Keratinocyte (primary cell): ENCODE measurements at regions not wholly inside any gene's neighbourhood (a gene's known extent, or its start where the extent isn't known, plus 50 kb on each side); places are given as distances from the start of the nearest gene placed in this dataset.

Source experiments
- DNase-seq: peaks from one replicate; pipeline ENCODE4 v3.0.0-alpha.2; 2011; ENCODE audit warnings: low read depth, missing footprints, low spot score
- FAIRE-seq: peaks from 2 replicates; lab custom pipeline; 2011; peaks lifted over from hg19 to GRCh38; lab: Jason Lieb, UNC
- H2AFZ ChIP-seq: 2 replicates; pipeline ENCODE4 v1.6.0; 2012; ENCODE audit warnings: low read length, control low read depth, inconsistent platforms; ENCODE audit not compliant: control insufficient read depth
- H3K27ac ChIP-seq: 2 replicates; pipeline ENCODE4 v1.5.1; 2011; ENCODE audit warnings: low read length; ENCODE audit not compliant: control insufficient read depth, insufficient read depth
- H3K27me3 ChIP-seq: 3 replicates; pipeline ENCODE4 v1.6.0; 2011; ENCODE audit warnings: low read length; ENCODE audit not compliant: control insufficient read depth, insufficient read depth; ENCODE audit errors: extremely low read depth
- H3K36me3 ChIP-seq, 2 experiments: 2 replicates in 1 of 2; 3 replicates in 1 of 2; pipeline ENCODE4 v1.5.1; 2011; ENCODE audit warnings: low read length in 2 of 2, mild to moderate bottlenecking in 1 of 2; ENCODE audit not compliant: control insufficient read depth in 2 of 2, insufficient read depth in 2 of 2; ENCODE audit errors: extremely low read depth in 1 of 2
- H3K4me1 ChIP-seq: 3 replicates; pipeline ENCODE4 v1.5.1; 2011; ENCODE audit warnings: low read length; ENCODE audit not compliant: control insufficient read depth, insufficient read depth; ENCODE audit errors: extremely low read depth
- H3K4me2 ChIP-seq: 3 replicates; pipeline ENCODE4 v1.6.0; 2011; ENCODE audit warnings: low read depth, low read length; ENCODE audit not compliant: control insufficient read depth, insufficient read depth; ENCODE audit errors: extremely low read depth
- H3K4me3 ChIP-seq, 3 experiments: fragments of 200-600 bp in 1 of 3; sonication (generic) in 1 of 3; 2 replicates in 2 of 3; 3 replicates in 1 of 3; pipeline ENCODE4 v1.5.1; 2011 to 2016; ENCODE audit warnings: low read length in 3 of 3, mild to moderate bottlenecking in 3 of 3, control low read depth in 2 of 3, inconsistent platforms in 1 of 3, low read depth in 1 of 3, mixed read lengths in 1 of 3, mixed run types in 1 of 3, moderate library complexity in 1 of 3; ENCODE audit not compliant: control insufficient read depth in 2 of 3, insufficient read depth in 2 of 3; ENCODE audit errors: extremely low read depth in 1 of 3
- H3K79me2 ChIP-seq: 2 replicates; pipeline ENCODE4 v1.6.0; 2012; ENCODE audit warnings: low read length; ENCODE audit not compliant: control insufficient read depth, insufficient read depth
- H3K9ac ChIP-seq: 3 replicates; pipeline ENCODE4 v1.6.0; 2011; ENCODE audit warnings: low read length; ENCODE audit not compliant: control insufficient read depth, insufficient read depth; ENCODE audit errors: extremely low read depth
- H3K9me1 ChIP-seq: 3 replicates; pipeline ENCODE4 v1.6.0; 2011; ENCODE audit warnings: low read length; ENCODE audit not compliant: control insufficient read depth, insufficient read depth; ENCODE audit errors: extremely low read depth
- H3K9me3 ChIP-seq: 2 replicates; pipeline ENCODE4 v1.5.1; 2012; ENCODE audit warnings: low read depth, low read length; ENCODE audit not compliant: control insufficient read depth
- H4K20me1 ChIP-seq: 3 replicates; pipeline ENCODE4 v1.6.0; 2011; ENCODE audit warnings: low read length; ENCODE audit not compliant: control insufficient read depth, insufficient read depth; ENCODE audit errors: extremely low read depth
- CTCF ChIP-seq, 3 experiments: IDR thresholded peaks in 1 of 3; conservative IDR thresholded peaks in 1 of 3; optimal IDR thresholded peaks in 1 of 3; 2 replicates in 2 of 3; 3 replicates in 1 of 3; pipeline versions ENCODE3 to v1.5.1; 2011; ENCODE audit warnings: low read length in 3 of 3, mild to moderate bottlenecking in 3 of 3, moderate library complexity in 2 of 3, control low read depth in 1 of 3, inconsistent platforms in 1 of 3; ENCODE audit not compliant: insufficient read depth in 2 of 3; ENCODE audit errors: extremely low read depth in 1 of 3
- EZH2 ChIP-seq: IDR thresholded peaks from one replicate; pipeline ENCODE4 v1.6.1; 2012; ENCODE audit warnings: inconsistent platforms, mild to moderate bottlenecking, low read length, moderate library complexity
- dilution Hi-C: fragments of 300-500 bp; cut with MboI; formaldehyde crosslinking; loops from one replicate; pipeline ENCODE4 v1.7.0; 2020; ENCODE audit warnings: low sequenced_read_pairs; ENCODE audit not compliant: extremely low pct_ligation_motif_present

- no peak for FAIRE-seq
- Histone ChIP-seq H3K36me3 (no peaks in the 10 kb centered on the region), H3K4me3 (no peak overlapping the region), H3K9ac (no peak overlapping the region), H2AFZ (no peak overlapping the region), H3K9me1 (no peaks in the 10 kb centered on the region), H3K27ac (no peak overlapping the region), H4K20me1 (no peaks in the 10 kb centered on the region), H3K4me2 (no peak overlapping the region), H3K27me3 (peaks cover 3% of the 10 kb centered on the region), H3K4me1 (no peaks in the 10 kb centered on the region), H3K9me3 (peaks cover 2% of the 10 kb centered on the region), H3K79me2 (no peaks in the 10 kb centered on the region)
- no peak for TF ChIP-seq EZH2
- TF ChIP-seq CTCF (optimal IDR thresholded peaks at IDR 0.05 in 1 of 3, IDR thresholded peaks at IDR 0.05 in 1 of 3, conservative IDR thresholded peaks at IDR 0.05 in 1 of 3; ENCODE audit: extremely low read depth in 1 of 3, insufficient read depth in 2 of 3, low read length in 3 of 3), result no peak
- dilution Hi-C loops, result no loop called here
- no peak for DNase-seq
These were observed 235.9 kb downstream of the TFCP2L1 start for GRCh38 chr2:121049131-121049530.

- no peak for FAIRE-seq
- Histone ChIP-seq H3K27ac (no peak overlapping the region), H3K79me2 (no peaks in the 10 kb centered on the region), H3K9me1 (no peaks in the 10 kb centered on the region), H3K4me3 (no peak overlapping the region), H3K4me1 (no peaks in the 10 kb centered on the region), H3K9ac (no peak overlapping the region), H3K9me3 (peaks cover 2% of the 10 kb centered on the region), H3K4me2 (no peak overlapping the region), H3K36me3 (no peaks in the 10 kb centered on the region), H2AFZ (no peak overlapping the region), H3K27me3 (peaks cover 3% of the 10 kb centered on the region), H4K20me1 (no peaks in the 10 kb centered on the region)
- TF ChIP-seq CTCF (optimal IDR thresholded peaks at IDR 0.05 in 1 of 3, IDR thresholded peaks at IDR 0.05 in 1 of 3, conservative IDR thresholded peaks at IDR 0.05 in 1 of 3; ENCODE audit: extremely low read depth in 1 of 3, insufficient read depth in 2 of 3, low read length in 3 of 3), result no peak
- dilution Hi-C loops, result no loop called here
- no peak for DNase-seq
These were observed 234.9 kb downstream of the TFCP2L1 start for GRCh38 chr2:121049950-121050585.
